Adrenal gland (tissue), 9 donors: ENCODE measurements at regions not wholly inside any gene's neighbourhood (a gene's known extent, or its start where the extent isn't known, plus 50 kb on each side); places are given as distances from the start of the nearest gene placed in this dataset.

Source experiments
- DNase-seq, 7 donors: peaks; one replicate each; pipeline ENCODE4 v3.0.0-alpha.2; 2019 to 2020
- H3K27ac ChIP-seq, 5 donors: fragments of 200-600 bp; sonication (generic) in 4 of 5; 1 replicate in 3 of 5; 2 replicates in 2 of 5; pipeline versions ENCODE4 v1.5.1 to v1.8.0; 2016 to 2020; ENCODE audit warnings: mild to moderate bottlenecking in 1 of 5
- H3K27me3 ChIP-seq: fragments of 200-600 bp; 2 replicates; pipeline ENCODE4 v1.8.0; 2021
- H3K36me3 ChIP-seq, 2 donors: fragments of 200-600 bp; replicated peaks in 1 of 2; 1 replicate in 1 of 2; 2 replicates in 1 of 2; pipeline versions ENCODE4 v1.5.1 to v1.8.0; 2018 to 2022
- H3K4me1 ChIP-seq, 2 donors: fragments of 200-600 bp; replicated peaks in 1 of 2; 1 replicate in 1 of 2; 2 replicates in 1 of 2; pipeline versions ENCODE4 v1.5.1 to v1.8.0; 2018 to 2021
- H3K4me3 ChIP-seq, 4 donors: fragments of 200-600 bp; sonication (generic) in 3 of 4; one replicate each; pipeline ENCODE4 v1.5.1; 2016 to 2018
- H3K9me3 ChIP-seq, 3 donors: fragments of 200-600 bp; sonication (generic) in 1 of 3; replicated peaks in 1 of 3; 1 replicate in 2 of 3; 2 replicates in 1 of 3; pipeline versions ENCODE4 v1.5.1 to v1.8.0; 2016 to 2021
- CTCF ChIP-seq, 6 experiments: fragments of 450-650 bp in 4 of 6; fragments of 200-600 bp in 2 of 6; sonication (generic) in 1 of 6; IDR thresholded peaks; 1 replicate in 5 of 6; 2 replicates in 1 of 6; pipeline versions ENCODE4 v1.5.1 to v1.8.0; 2016 to 2021; ENCODE audit warnings: antibody characterized with exemption in 6 of 6, mild to moderate bottlenecking in 2 of 6, moderate library complexity in 1 of 6
- POLR2A ChIP-seq, 2 donors: fragments of 450-650 bp; IDR thresholded peaks; one replicate each; pipeline ENCODE4 v1.6.1; 2017; ENCODE audit warnings: antibody characterized with exemption in 2 of 2, mild to moderate bottlenecking in 2 of 2, moderate library complexity in 1 of 2
- WGBS, 4 donors: extraction: QIAGEN DNeasy Blood & Tissue Kit in 2 of 4; methylation state at CpG; one replicate each; pipeline versions ENCODE4 v1.1.5 to v1.1.7; 2013 to 2017; 5-methylcytosine and 5-hydroxymethylcytosine counted together
- intact Hi-C, 2 donors: fragments of 100-400 bp; cut with DNase I; formaldehyde crosslinking; loops; one replicate each; pipeline versions ENCODE4 v1.14.1 to v1.15.0; 2022 to 2023
- donor health status: healthy with polysubstance abuse.
- donor health status: Bipolar disorder and iron deficiency.
- donor health status: DM: yes; HTN: yes; CAD: no.
- donor health status: DM: no; HTN: no; CAD: no.
- donor health status: DM: no; HTN: no; CAD: no.

- no peaks in the 10 kb centered on the region for H3K36me3 ChIP-seq
- TF ChIP-seq POLR2A (IDR thresholded peaks at IDR 0.05) (no peak), CTCF (IDR thresholded peaks at IDR 0.05) (no peak)
- WGBS, 4 donors, result 55 to 68% (median 65%) methylated on average over 9 of the region's 9 CpGs
- H3K4me1 ChIP-seq, result peaks cover 52 to 63% of the 10 kb centered on the region in 2 donors
- H3K9me3 ChIP-seq, result no peaks in the 10 kb centered on the region
- intact Hi-C loops, result no loop called here
- H3K4me3 ChIP-seq, result no peak overlapping the region
- no peaks in the 10 kb centered on the region for H3K27me3 ChIP-seq
- DNase-seq, result peak in 3 of 7 donors; percentile 16 to 50 (median 29)
- peak overlapping the region; percentile 80 to 97 (median 88) for H3K27ac ChIP-seq
Measured at GRCh38 chr3:194278186-194278845, 72.8 kb downstream of the CPN2 start.

- TF ChIP-seq POLR2A (IDR thresholded peaks at IDR 0.05), result no peak
- TF ChIP-seq CTCF (IDR thresholded peaks at IDR 0.05), result no peak
- H3K27ac ChIP-seq, result peak overlapping the region in 4 of 5 donors; percentile 86 to 97 (median 92)
- peak in 3 of 7 donors; percentile 6 to 47 (median 15) for DNase-seq
- 72 to 97% (median 74%) methylated on average over 4 to 9 of the region's 9 CpGs for WGBS, 4 donors
- intact Hi-C loops, result no loop called here
- no peaks in the 10 kb centered on the region for H3K9me3 ChIP-seq
- no peaks in the 10 kb centered on the region for H3K36me3 ChIP-seq
- no peak overlapping the region for H3K4me3 ChIP-seq
- no peaks in the 10 kb centered on the region for H3K27me3 ChIP-seq
- H3K4me1 ChIP-seq, result peaks cover 49 to 55% of the 10 kb centered on the region in 2 donors
Measured at GRCh38 chr3:194279101-194279500, 72.0 kb downstream of the CPN2 start.

- DNase-seq, result peak in 5 of 7 donors; percentile 4 to 41 (median 12)
- WGBS, 4 donors, result 64 to 88% (median 84%) methylated on average over 2 to 5 of the region's 5 CpGs
- Histone ChIP-seq H3K9me3 (no peaks in the 10 kb centered on the region), H3K4me3 (no peak overlapping the region), H3K36me3 (no peaks in the 10 kb centered on the region), H3K27me3 (no peaks in the 10 kb centered on the region), H3K27ac (peak overlapping the region in 3 of 5 donors; percentile 88 to 97 (median 95)), H3K4me1 (peaks cover 41 to 48% of the 10 kb centered on the region in 2 donors)
- intact Hi-C loops, result no loop called here
- no peak for TF ChIP-seq CTCF (IDR thresholded peaks at IDR 0.05)
Measured at GRCh38 chr3:194279701-194280360, 71.3 kb downstream of the CPN2 start.

GRCh38 chr3:194280777-194281176, 70.4 kb downstream of the CPN2 start:
- peaks cover 41 to 43% of the 10 kb centered on the region in 2 donors for H3K4me1 ChIP-seq
- TF ChIP-seq CTCF (IDR thresholded peaks at IDR 0.05) (no peak), POLR2A (IDR thresholded peaks at IDR 0.05) (no peak)
- H3K27ac ChIP-seq, result no peak overlapping the region
- intact Hi-C loops, result no loop called here
- 74 to 94% (median 79%) methylated on average over 2 of the region's 2 CpGs for WGBS, 4 donors
- no peaks in the 10 kb centered on the region for H3K36me3 ChIP-seq
- peak in 5 of 7 donors; percentile 6 to 46 (median 11) for DNase-seq
- H3K9me3 ChIP-seq, result no peaks in the 10 kb centered on the region
- no peaks in the 10 kb centered on the region for H3K27me3 ChIP-seq
- no peak overlapping the region for H3K4me3 ChIP-seq
